A549 (cell line): ENCODE measurements at regions not wholly inside any gene's neighbourhood (a gene's known extent, or its start where the extent isn't known, plus 50 kb on each side); places are given as distances from the start of the nearest gene placed in this dataset.

Experiments
- CEBPB ChIP-seq, 2 experiments: fragments of >200 bp in 1 of 2; sonication (Bioruptor Twin) in 1 of 2; formaldehyde crosslinking in 1 of 2; IDR thresholded peaks; 2 replicates each; pipeline ENCODE4 v1.6.1; 2012 to 2016
- EP300 ChIP-seq, 2 experiments: fragments of >200 bp; sonication (Bioruptor Twin); formaldehyde crosslinking; IDR thresholded peaks; 2 replicates in 1 of 2; 3 replicates in 1 of 2; pipeline ENCODE4 v1.6.1; 2016 to 2017
- HOXA7 ChIP-seq: fragments of 250-450 bp; sonication (Bioruptor Pico); IDR thresholded peaks from 2 replicates; pipeline ENCODE4 v1.5.0; 2020; ENCODE audit warnings: mild to moderate bottlenecking, moderate library complexity
- JUN ChIP-seq, 2 experiments: fragments of >200 bp; sonication (Bioruptor Twin); formaldehyde crosslinking; IDR thresholded peaks; 2 replicates in 1 of 2; 3 replicates in 1 of 2; pipeline ENCODE4 v1.6.1; 2016 to 2017
- JUNB ChIP-seq: fragments of >200 bp; sonication (Bioruptor Twin); formaldehyde crosslinking; IDR thresholded peaks from 2 replicates; pipeline ENCODE4 v1.6.1; 2016
- MAFK ChIP-seq: fragments of 450-650 bp; IDR thresholded peaks from 2 replicates; pipeline ENCODE4 v1.6.1; 2014; ENCODE audit not compliant: partially characterized antibody
- SMC3 ChIP-seq: fragments of >200 bp; sonication (Bioruptor Twin); formaldehyde crosslinking; IDR thresholded peaks from 3 replicates; pipeline ENCODE4 v1.6.1; 2018; ENCODE audit warnings: inconsistent platforms
- TF ChIP-seq, protein P1 (sequence below): fragments of >200 bp; sonication (Bioruptor Twin); formaldehyde crosslinking; IDR thresholded peaks from 3 replicates; pipeline ENCODE4 v1.5.1; 2016
- TF ChIP-seq, protein P2 (sequence below): IDR thresholded peaks from 2 replicates; pipeline ENCODE4 v1.6.1; 2012

DNA sequence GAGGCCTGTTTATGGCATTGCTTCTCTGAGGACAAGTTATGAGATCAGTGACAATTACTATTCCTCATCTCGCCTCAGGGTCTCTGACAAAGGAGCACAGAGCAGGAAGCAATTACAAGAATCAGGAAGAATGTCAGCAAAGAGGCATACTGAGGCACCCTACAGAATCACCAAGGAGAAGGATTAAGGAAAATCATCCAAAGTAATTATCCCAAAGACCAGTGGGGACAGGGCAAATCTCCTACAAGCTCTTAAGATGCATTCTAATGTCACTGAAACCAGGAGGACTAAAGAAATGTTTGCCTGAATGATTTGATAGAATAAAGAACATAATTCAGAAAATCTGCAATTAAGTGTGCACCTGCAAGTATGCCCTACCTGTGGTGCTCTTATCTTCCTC lies 206.2 kb downstream of the RCHY1 start:
- TF ChIP-seq, protein P1, sequence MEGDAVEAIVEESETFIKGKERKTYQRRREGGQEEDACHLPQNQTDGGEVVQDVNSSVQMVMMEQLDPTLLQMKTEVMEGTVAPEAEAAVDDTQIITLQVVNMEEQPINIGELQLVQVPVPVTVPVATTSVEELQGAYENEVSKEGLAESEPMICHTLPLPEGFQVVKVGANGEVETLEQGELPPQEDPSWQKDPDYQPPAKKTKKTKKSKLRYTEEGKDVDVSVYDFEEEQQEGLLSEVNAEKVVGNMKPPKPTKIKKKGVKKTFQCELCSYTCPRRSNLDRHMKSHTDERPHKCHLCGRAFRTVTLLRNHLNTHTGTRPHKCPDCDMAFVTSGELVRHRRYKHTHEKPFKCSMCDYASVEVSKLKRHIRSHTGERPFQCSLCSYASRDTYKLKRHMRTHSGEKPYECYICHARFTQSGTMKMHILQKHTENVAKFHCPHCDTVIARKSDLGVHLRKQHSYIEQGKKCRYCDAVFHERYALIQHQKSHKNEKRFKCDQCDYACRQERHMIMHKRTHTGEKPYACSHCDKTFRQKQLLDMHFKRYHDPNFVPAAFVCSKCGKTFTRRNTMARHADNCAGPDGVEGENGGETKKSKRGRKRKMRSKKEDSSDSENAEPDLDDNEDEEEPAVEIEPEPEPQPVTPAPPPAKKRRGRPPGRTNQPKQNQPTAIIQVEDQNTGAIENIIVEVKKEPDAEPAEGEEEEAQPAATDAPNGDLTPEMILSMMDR, result no peak
- TF ChIP-seq SMC3 (no peak), HOXA7 (CRISPR knock-in tag) (no peak), MAFK (no peak), CEBPB (IDR thresholded peaks at IDR 0.05) (no peak), JUN (IDR thresholded peaks at IDR 0.05) (no peak), JUNB (no peak), EP300 (IDR thresholded peaks at IDR 0.05) (no peak)
- TF ChIP-seq, protein P2, sequence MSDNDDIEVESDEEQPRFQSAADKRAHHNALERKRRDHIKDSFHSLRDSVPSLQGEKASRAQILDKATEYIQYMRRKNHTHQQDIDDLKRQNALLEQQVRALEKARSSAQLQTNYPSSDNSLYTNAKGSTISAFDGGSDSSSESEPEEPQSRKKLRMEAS, result no peak
